ENCODE measurements at regions not wholly inside any gene's neighbourhood (a gene's known extent, or its start where the extent isn't known, plus 50 kb on each side); places are given as distances from the start of the nearest gene placed in this dataset.
"Not testable (repeated sequence)": the region's sequence is repeated elsewhere in the genome, so short reads cannot be mapped to it uniquely, and the experiment has no call there.

DNA sequence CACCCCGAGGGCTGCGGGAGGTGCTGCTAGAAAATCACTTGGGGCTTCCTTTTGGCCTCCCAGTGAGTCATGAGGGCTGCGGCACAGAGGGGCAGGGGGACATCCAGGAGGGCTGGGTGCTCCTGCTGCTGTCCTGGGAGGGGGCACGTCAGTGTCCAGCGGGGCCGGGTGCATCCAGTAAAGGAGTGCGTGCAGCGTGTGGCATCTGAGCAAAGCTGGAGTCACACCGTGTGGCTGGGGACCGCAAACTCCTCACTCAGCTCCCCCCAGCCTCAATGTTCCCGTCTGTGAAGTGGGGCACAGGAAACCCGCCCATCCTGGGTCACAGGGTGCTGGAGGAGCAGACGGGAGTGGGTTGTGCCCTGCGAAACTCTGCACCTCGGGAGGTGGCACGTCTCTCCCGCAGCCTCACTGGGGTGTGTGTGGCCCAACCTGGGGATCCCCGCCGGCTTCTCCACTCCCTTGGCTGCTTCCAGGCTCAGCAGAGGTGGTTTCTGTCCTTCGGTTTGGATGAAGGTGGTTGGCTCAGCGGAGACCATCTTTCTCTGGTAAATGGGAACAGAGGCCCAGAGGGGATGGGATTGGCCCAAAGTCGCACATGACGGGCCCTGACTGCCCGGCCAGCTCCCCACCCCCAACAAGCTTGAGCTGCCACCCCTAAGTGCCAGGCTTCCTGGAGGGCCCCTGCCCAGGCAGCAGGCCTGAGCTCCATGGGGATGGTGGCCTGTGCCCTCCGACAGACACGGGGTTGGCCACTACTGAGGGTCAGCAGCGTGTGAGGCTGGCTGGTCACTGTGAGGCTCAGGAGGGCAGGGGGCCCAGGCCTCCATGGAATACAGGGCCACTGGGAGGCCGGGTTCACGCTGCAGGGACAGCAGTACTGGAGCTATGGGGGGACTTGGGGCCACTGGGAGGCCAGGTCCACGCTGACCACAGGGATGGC, 114.9 kb downstream of the NPIPB11 start:
- TF ChIP-seq POLR2A (IDR thresholded peaks at IDR 0.05) = not testable (repeated sequence)
- TF ChIP-seq, protein P1, sequence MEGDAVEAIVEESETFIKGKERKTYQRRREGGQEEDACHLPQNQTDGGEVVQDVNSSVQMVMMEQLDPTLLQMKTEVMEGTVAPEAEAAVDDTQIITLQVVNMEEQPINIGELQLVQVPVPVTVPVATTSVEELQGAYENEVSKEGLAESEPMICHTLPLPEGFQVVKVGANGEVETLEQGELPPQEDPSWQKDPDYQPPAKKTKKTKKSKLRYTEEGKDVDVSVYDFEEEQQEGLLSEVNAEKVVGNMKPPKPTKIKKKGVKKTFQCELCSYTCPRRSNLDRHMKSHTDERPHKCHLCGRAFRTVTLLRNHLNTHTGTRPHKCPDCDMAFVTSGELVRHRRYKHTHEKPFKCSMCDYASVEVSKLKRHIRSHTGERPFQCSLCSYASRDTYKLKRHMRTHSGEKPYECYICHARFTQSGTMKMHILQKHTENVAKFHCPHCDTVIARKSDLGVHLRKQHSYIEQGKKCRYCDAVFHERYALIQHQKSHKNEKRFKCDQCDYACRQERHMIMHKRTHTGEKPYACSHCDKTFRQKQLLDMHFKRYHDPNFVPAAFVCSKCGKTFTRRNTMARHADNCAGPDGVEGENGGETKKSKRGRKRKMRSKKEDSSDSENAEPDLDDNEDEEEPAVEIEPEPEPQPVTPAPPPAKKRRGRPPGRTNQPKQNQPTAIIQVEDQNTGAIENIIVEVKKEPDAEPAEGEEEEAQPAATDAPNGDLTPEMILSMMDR (IDR thresholded peaks at IDR 0.05) = not testable (repeated sequence)
